Upper lobe of left lung (tissue), 4 donors: ENCODE measurements at regions not wholly inside any gene's neighbourhood (a gene's known extent, or its start where the extent isn't known, plus 50 kb on each side); places are given as distances from the start of the nearest gene placed in this dataset.

Experiments used
- CTCF ChIP-seq, 6 experiments: fragments of 450-650 bp in 4 of 6; fragments of 200-600 bp in 2 of 6; sonication (generic) in 2 of 6; IDR thresholded peaks; one replicate each; pipeline ENCODE4 v1.5.1; 2016 to 2019; ENCODE audit warnings: antibody characterized with exemption in 6 of 6
- EP300 ChIP-seq, 4 donors: sonication (generic); formaldehyde crosslinking; IDR thresholded peaks; one replicate each; pipeline ENCODE4 v1.5.1; 2017; ENCODE audit warnings: antibody characterized with exemption in 4 of 4, control low read depth in 2 of 4
- POLR2AphosphoS5 ChIP-seq, 2 donors: sonication (generic); formaldehyde crosslinking; IDR thresholded peaks; one replicate each; pipeline ENCODE4 v1.5.1; 2017; ENCODE audit warnings: antibody characterized with exemption in 2 of 2

GRCh38 chr7:86968618-86969017, 90.8 kb downstream of the ELAPOR2 start:
- TF ChIP-seq EP300 (IDR thresholded peaks at IDR 0.05): no peak
- TF ChIP-seq CTCF (IDR thresholded peaks at IDR 0.05): no peak
- TF ChIP-seq POLR2AphosphoS5 (IDR thresholded peaks at IDR 0.05): no peak
